Transverse colon (tissue), 4 donors: ENCODE measurements at regions not wholly inside any gene's neighbourhood (a gene's known extent, or its start where the extent isn't known, plus 50 kb on each side); places are given as distances from the start of the nearest gene placed in this dataset.

Experiments
- CTCF ChIP-seq, 5 experiments: fragments of 200-600 bp in 3 of 5; fragments of 450-650 bp in 2 of 5; sonication (generic) in 3 of 5; IDR thresholded peaks; 1 replicate in 2 of 5; 2 replicates in 3 of 5; pipeline ENCODE4 v1.5.1; 2016 to 2017; ENCODE audit warnings: antibody characterized with exemption in 5 of 5, inconsistent platforms in 3 of 5, mild to moderate bottlenecking in 2 of 5, moderate library complexity in 1 of 5
- EP300 ChIP-seq: sonication (generic); formaldehyde crosslinking; IDR thresholded peaks from one replicate; pipeline ENCODE4 v1.6.1; 2017; ENCODE audit warnings: antibody characterized with exemption, low read depth
- POLR2A ChIP-seq: fragments of 450-650 bp; IDR thresholded peaks from one replicate; pipeline ENCODE4 v1.6.1; 2016; ENCODE audit warnings: antibody characterized with exemption, mild to moderate bottlenecking, moderate library complexity
- POLR2AphosphoS5 ChIP-seq, 3 donors: sonication (generic); formaldehyde crosslinking; IDR thresholded peaks; one replicate each; pipeline ENCODE4 v1.6.1; 2016; ENCODE audit warnings: antibody characterized with exemption in 3 of 3

DNA sequence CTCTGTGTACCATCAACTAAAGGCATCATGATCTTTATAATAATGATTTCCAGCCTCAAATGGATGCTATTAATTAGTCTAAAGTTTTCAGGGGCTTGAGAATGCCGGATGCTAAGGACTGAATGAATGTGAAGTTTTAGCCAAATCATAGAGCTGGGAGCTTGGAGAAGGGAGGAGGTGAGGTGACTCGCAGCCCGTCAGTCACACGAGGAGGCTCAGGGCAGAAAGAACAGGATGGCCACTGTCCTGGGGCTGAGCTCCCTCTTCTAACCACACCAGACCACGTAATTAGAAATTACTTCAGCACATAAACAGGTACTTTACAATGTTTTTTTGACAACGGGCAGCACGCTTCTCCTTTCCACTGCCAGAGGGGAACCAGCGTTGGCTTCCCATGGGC lies 222.6 kb downstream of the NPR3 start:
- TF ChIP-seq CTCF (IDR thresholded peaks at IDR 0.05) (no peak), POLR2A (no peak), POLR2AphosphoS5 (IDR thresholded peaks at IDR 0.05) (no peak), EP300 (no peak)
